ENCODE measurements at regions not wholly inside any gene's neighbourhood (a gene's known extent, or its start where the extent isn't known, plus 50 kb on each side); places are given as distances from the start of the nearest gene placed in this dataset.
"Not testable (repeated sequence)": the region's sequence is repeated elsewhere in the genome, so short reads cannot be mapped to it uniquely, and the experiment has no call there.

GRCh38 chr12:25315388-25315787, 64.7 kb upstream of the KRAS start:
- Mint-ChIP-seq H3K4me1 (peaks cover 13% of the 10 kb centered on the region), H3K36me3 (ENCODE audit: low read depth) (no peaks in the 10 kb centered on the region)

GRCh38 chr12:25313266-25313990, 62.7 kb upstream of the KRAS start:
- H3K4me3 Mint-ChIP-seq; H3K36me3 Mint-ChIP-seq (ENCODE audit: low read depth); H3K27ac Mint-ChIP-seq; H3K4me1 Mint-ChIP-seq; H3K27me3 Mint-ChIP-seq (ENCODE audit: low read depth): not testable (repeated sequence)
- peaks cover 11% of the 10 kb centered on the region for H3K9me3 Mint-ChIP-seq

More at GRCh38 chr12:25315388-25315787, 64.7 kb upstream of the KRAS start:
- H3K9me3 Mint-ChIP-seq: peaks cover 11% of the 10 kb centered on the region
- no peaks in the 10 kb centered on the region for H3K27me3 Mint-ChIP-seq (ENCODE audit: low read depth)
- no peak for TF ChIP-seq CTCF (IDR thresholded peaks at IDR 0.05; ENCODE audit: unreplicated experiment in 3 of 3)
- H3K27ac Mint-ChIP-seq: no peak overlapping the region
- no peak overlapping the region for H3K4me3 Mint-ChIP-seq

- Mint-ChIP-seq H3K36me3 (ENCODE audit: low read depth) (no peaks in the 10 kb centered on the region), H3K4me3 (no peak overlapping the region), H3K4me1 (no peaks in the 10 kb centered on the region), H3K9me3 (peaks cover 11% of the 10 kb centered on the region), H3K27me3 (ENCODE audit: low read depth) (no peaks in the 10 kb centered on the region), H3K27ac (no peak overlapping the region)
- no peak for TF ChIP-seq CTCF (IDR thresholded peaks at IDR 0.05; ENCODE audit: unreplicated experiment in 3 of 3)
These were observed 60.8 kb upstream of the KRAS start for GRCh38 chr12:25311506-25311905.

- H3K27ac Mint-ChIP-seq; H3K27me3 Mint-ChIP-seq (ENCODE audit: low read depth); H3K4me3 Mint-ChIP-seq; H3K36me3 Mint-ChIP-seq (ENCODE audit: low read depth); H3K4me1 Mint-ChIP-seq: not testable (repeated sequence)
- H3K9me3 Mint-ChIP-seq: peaks cover 11% of the 10 kb centered on the region
These were observed 59.3 kb upstream of the KRAS start for GRCh38 chr12:25310071-25310470.

GRCh38 chr12:25308756-25309155, 58.0 kb upstream of the KRAS start:
- H3K36me3 Mint-ChIP-seq (ENCODE audit: low read depth): no peaks in the 10 kb centered on the region
- no peaks in the 10 kb centered on the region for H3K9me3 Mint-ChIP-seq
- no peak for TF ChIP-seq CTCF (IDR thresholded peaks at IDR 0.05; ENCODE audit: unreplicated experiment in 3 of 3)

GRCh38 chr12:25307818-25308217, 57.1 kb upstream of the KRAS start:
- Mint-ChIP-seq H3K36me3 (ENCODE audit: low read depth) (no peaks in the 10 kb centered on the region), H3K4me1 (no peaks in the 10 kb centered on the region), H3K27me3 (ENCODE audit: low read depth) (peaks cover 4% of the 10 kb centered on the region), H3K9me3 (no peaks in the 10 kb centered on the region), H3K4me3 (no peak overlapping the region), H3K27ac (no peak overlapping the region)
- no peak for TF ChIP-seq CTCF (IDR thresholded peaks at IDR 0.05; ENCODE audit: unreplicated experiment in 3 of 3)

More at GRCh38 chr12:25308756-25309155, 58.0 kb upstream of the KRAS start:
- no peak overlapping the region for H3K4me3 Mint-ChIP-seq
- H3K27ac Mint-ChIP-seq: no peak overlapping the region
- H3K27me3 Mint-ChIP-seq (ENCODE audit: low read depth): no peaks in the 10 kb centered on the region
- no peaks in the 10 kb centered on the region for H3K4me1 Mint-ChIP-seq

- no peak for TF ChIP-seq CTCF (IDR thresholded peaks at IDR 0.05; ENCODE audit: unreplicated experiment in 3 of 3)
- Mint-ChIP-seq H3K9me3 (no peaks in the 10 kb centered on the region), H3K27ac (no peak overlapping the region), H3K4me1 (no peaks in the 10 kb centered on the region), H3K27me3 (ENCODE audit: low read depth) (peaks cover 4% of the 10 kb centered on the region), H3K4me3 (no peak overlapping the region), H3K36me3 (ENCODE audit: low read depth) (no peaks in the 10 kb centered on the region)
These were observed 51.1 kb upstream of the KRAS start for GRCh38 chr12:25301798-25302197.

Measured in nephron (organoid).